ENCODE measurements at regions not wholly inside any gene's neighbourhood (a gene's known extent, or its start where the extent isn't known, plus 50 kb on each side); places are given as distances from the start of the nearest gene placed in this dataset.

GRCh38 chr1:102184477-102184876 is 187.8 kb upstream of the OLFM3 start:
- H3K9me3 Mint-ChIP-seq, result no peaks in the 10 kb centered on the region
- no peak for DNase-seq
- TF ChIP-seq CTCF (IDR thresholded peaks at IDR 0.05), result no peak
- no peak overlapping the region for H3K4me3 Mint-ChIP-seq
- peaks cover 13% of the 10 kb centered on the region for H3K27me3 Mint-ChIP-seq (ENCODE audit: low read depth, poor library complexity)
- no peaks in the 10 kb centered on the region for H3K4me1 Mint-ChIP-seq
- no peak overlapping the region for H3K27ac Mint-ChIP-seq
- H3K36me3 Mint-ChIP-seq (ENCODE audit: low read depth), result no peaks in the 10 kb centered on the region

GRCh38 chr1:102183711-102184110 is 187.0 kb upstream of the OLFM3 start:
- no peaks in the 10 kb centered on the region for H3K9me3 Mint-ChIP-seq
- peaks cover 13% of the 10 kb centered on the region for H3K27me3 Mint-ChIP-seq (ENCODE audit: low read depth, poor library complexity)
- no peaks in the 10 kb centered on the region for H3K4me1 Mint-ChIP-seq
- no peak for TF ChIP-seq CTCF (IDR thresholded peaks at IDR 0.05)
- H3K36me3 Mint-ChIP-seq (ENCODE audit: low read depth), result no peaks in the 10 kb centered on the region
- DNase-seq, result no peak
- H3K27ac Mint-ChIP-seq, result no peak overlapping the region
- no peak overlapping the region for H3K4me3 Mint-ChIP-seq

GRCh38 chr1:102182603-102183260 is 186.0 kb upstream of the OLFM3 start:
- Mint-ChIP-seq H3K4me1 (no peaks in the 10 kb centered on the region), H3K27me3 (ENCODE audit: low read depth, poor library complexity) (peaks cover 9% of the 10 kb centered on the region), H3K36me3 (ENCODE audit: low read depth) (no peaks in the 10 kb centered on the region), H3K9me3 (no peaks in the 10 kb centered on the region), H3K4me3 (no peak overlapping the region), H3K27ac (no peak overlapping the region)
- TF ChIP-seq CTCF (IDR thresholded peaks at IDR 0.05), result no peak
- DNase-seq, result no peak

GRCh38 chr1:102181341-102181740 is 184.6 kb upstream of the OLFM3 start:
- no peak for DNase-seq
- H3K9me3 Mint-ChIP-seq, result no peaks in the 10 kb centered on the region
- H3K4me3 Mint-ChIP-seq, result no peak overlapping the region

GRCh38 chr1:102178480-102178879 is 181.8 kb upstream of the OLFM3 start:
- H3K4me1 Mint-ChIP-seq, result no peaks in the 10 kb centered on the region
- no peak for TF ChIP-seq CTCF (IDR thresholded peaks at IDR 0.05)
- H3K9me3 Mint-ChIP-seq, result no peaks in the 10 kb centered on the region
- H3K4me3 Mint-ChIP-seq, result no peak overlapping the region
- no peaks in the 10 kb centered on the region for H3K36me3 Mint-ChIP-seq (ENCODE audit: low read depth)
- DNase-seq, result no peak
- H3K27me3 Mint-ChIP-seq (ENCODE audit: low read depth, poor library complexity), result no peaks in the 10 kb centered on the region
- no peak overlapping the region for H3K27ac Mint-ChIP-seq

More at GRCh38 chr1:102181341-102181740, 184.6 kb upstream of the OLFM3 start:
- no peaks in the 10 kb centered on the region for H3K36me3 Mint-ChIP-seq (ENCODE audit: low read depth)
- H3K27ac Mint-ChIP-seq, result no peak overlapping the region
- no peaks in the 10 kb centered on the region for H3K4me1 Mint-ChIP-seq
- no peak for TF ChIP-seq CTCF (IDR thresholded peaks at IDR 0.05)
- H3K27me3 Mint-ChIP-seq (ENCODE audit: low read depth, poor library complexity), result peaks cover 5% of the 10 kb centered on the region

GRCh38 chr1:102174259-102174863 is 177.6 kb upstream of the OLFM3 start:
- H3K9me3 Mint-ChIP-seq, result no peaks in the 10 kb centered on the region
- peak; percentile 5 for DNase-seq
- H3K36me3 Mint-ChIP-seq (ENCODE audit: low read depth), result no peaks in the 10 kb centered on the region
- no peak overlapping the region for H3K4me3 Mint-ChIP-seq
- no peaks in the 10 kb centered on the region for H3K4me1 Mint-ChIP-seq
- no peak overlapping the region for H3K27ac Mint-ChIP-seq
- H3K27me3 Mint-ChIP-seq (ENCODE audit: low read depth, poor library complexity), result no peaks in the 10 kb centered on the region
- TF ChIP-seq CTCF (IDR thresholded peaks at IDR 0.05), result peak; percentile 50

All from nephron progenitor cell (in vitro differentiated cells).